HG03064 (cell line): ENCODE measurements at regions not wholly inside any gene's neighbourhood (a gene's known extent, or its start where the extent isn't known, plus 50 kb on each side); places are given as distances from the start of the nearest gene placed in this dataset.
"Not testable (repeated sequence)": the region's sequence is repeated elsewhere in the genome, so short reads cannot be mapped to it uniquely, and the experiment has no call there.

Experiments used
- ATAC-seq: cut with Tn5 transposase; IDR thresholded peaks from one replicate; pipeline ENCODE4 v1.9.1; 2021; ENCODE audit warnings: low read depth; ENCODE audit not compliant: unreplicated experiment

DNA sequence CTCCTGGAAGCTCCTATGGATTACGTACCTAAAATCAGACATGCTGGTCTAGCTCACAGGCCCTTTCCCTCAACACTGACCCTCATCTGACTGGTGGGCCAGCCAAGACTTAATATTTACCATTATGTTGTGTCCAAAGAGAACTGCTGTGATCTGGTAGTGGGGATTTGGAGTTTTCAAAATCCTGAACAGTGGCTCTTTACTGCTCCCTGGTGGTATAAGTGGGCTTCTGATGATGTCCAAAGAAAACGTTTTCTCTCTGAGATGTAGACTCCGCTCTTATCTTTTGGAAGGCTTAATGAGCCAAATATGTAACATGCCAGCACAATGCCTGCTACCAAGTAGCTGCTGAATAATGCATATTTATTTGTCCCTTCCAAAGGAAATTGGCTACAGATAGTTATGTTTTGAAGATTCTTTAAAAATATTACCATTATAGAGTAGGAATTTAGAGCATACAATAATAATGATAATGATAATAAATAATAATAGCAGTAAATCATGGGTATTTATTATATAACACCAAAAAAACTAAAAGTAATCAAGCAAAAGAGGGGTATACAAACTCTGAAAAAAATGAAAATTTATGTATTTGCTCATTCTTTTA, 406.6 kb upstream of the TNC start:
- no peak for ATAC-seq

DNA sequence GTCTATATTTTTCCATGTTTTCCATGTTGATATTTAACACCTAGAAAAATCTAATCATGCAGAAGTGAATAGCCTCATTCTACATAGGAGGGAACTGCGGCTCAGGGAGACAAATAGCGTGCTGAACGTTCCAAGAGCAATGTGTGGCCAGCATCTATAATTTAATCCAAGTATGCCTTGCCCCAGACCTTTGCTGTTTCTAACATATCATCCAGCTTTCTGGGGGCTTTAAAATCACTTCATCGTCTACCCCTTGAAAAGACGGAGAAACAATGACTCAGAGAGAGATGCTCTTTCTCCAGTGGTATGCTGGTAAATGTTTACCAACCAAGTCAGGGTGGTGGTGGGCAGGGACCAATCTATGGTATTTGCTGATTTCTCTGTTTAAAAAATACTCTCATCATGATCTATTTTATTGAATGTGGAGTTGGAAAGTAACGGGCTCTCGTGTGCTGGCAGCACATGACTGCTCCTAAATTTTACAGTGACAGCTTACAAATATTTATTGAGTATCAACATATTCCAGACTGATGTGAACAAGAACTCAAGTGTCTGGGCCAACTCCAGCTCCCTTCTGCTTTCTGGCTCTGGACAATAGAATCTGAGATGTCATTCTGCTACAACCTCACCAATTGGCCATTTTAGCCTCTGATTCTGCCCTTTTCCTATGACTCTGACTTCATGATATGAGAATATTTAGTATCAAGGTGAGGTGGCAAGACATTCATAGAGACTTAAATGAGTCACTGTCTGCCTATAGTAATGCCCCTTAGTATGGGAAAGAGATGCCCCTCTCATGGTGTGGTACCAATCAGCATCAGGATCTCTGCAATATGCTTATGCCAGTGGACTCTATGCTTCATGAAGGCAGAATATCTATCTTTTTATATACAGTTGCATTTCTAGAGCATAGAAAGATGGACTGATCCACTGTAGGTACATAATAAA, 407.4 kb upstream of the TNC start:
- no peak for ATAC-seq

DNA sequence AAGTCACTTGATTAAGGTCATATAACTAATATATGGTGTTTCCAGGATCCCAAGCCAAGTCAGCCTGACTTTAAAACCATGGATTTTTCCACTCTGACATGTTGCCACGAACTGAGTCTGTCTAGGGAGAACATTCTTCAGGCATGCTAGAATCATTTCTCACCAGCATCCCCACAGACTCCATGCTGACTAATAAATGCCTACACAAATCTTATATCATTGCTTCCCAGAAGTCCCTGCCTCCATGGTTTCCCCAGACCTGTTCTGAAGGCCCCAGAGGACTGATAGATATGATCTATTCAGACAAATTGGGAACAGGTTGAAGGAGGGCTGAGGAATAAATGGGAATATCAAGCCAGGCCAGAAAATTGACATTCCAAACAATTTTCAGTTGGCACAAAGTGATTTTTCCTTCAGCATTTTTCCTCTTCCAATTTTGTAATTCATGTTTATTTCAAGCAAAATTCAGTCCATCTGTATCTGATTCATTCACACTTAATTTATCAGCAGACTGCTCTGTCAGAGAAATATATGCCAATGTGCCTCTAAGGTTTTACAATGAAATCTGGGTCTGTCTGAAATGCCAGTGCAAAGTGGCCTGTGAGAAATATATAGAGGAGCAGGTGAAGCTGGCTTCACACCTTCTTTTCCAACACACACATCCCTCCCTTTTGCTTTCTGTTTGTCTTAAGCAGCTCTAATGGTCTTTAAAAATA, 413.6 kb upstream of the TNC start:
- ATAC-seq, result no peak

DNA sequence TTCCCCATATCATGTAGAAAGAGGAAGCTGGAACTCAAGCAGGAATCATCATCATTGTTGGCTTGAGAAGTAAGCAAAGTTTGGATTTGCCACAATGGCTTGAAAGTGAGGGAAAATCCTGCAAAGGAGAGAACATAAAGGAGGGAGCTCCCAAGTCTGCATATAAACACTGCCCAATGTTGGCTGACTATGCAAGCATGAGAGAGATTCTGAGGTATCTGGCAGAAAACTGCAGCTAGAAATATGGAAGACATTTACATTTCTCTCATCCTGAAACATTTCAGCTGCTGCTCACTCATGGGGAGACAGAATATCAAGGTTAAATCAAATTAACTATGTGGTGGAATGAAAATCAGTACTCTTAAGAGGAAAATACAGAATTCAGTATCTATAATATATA, 415.6 kb upstream of the TNC start:
- ATAC-seq, result no peak

DNA sequence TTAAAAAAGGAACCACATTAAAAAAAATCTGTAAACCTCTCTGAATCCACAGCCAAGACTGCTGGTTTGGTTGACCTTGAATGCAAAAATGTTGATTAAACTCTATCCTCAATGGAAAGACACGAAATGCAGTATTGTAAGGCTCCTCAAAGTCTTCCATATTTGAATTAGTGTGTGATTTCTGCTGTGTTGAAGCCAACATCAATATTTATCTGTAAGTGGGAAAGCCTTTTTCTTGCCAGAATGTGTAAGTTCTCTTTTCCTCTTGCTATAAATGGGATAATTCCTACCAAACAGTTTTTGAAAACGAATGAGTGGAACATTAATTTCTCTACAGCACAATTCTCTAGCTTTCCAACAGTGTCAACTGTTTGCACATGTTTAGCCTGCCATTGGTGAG, 422.1 kb upstream of the TNC start:
- no peak for ATAC-seq

DNA sequence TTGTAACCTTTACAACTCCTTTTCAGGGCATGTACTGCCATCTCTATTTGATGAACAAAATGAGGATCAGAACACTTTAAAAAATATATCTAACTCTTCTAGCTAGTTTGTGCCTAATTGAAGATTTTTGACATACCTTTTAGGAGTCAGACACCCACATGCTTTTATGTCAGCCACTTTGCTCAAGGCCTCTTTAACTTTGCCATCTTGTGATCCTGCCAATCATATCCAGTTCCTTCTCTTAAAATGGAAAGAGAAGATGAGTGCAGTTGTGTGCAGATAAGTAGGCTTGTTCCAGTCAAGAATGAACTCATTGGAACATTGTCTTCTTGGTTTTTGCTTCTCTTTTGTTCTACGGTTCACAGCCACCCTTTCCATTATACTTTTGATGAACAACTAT, 425.6 kb upstream of the TNC start:
- ATAC-seq, result no peak

DNA sequence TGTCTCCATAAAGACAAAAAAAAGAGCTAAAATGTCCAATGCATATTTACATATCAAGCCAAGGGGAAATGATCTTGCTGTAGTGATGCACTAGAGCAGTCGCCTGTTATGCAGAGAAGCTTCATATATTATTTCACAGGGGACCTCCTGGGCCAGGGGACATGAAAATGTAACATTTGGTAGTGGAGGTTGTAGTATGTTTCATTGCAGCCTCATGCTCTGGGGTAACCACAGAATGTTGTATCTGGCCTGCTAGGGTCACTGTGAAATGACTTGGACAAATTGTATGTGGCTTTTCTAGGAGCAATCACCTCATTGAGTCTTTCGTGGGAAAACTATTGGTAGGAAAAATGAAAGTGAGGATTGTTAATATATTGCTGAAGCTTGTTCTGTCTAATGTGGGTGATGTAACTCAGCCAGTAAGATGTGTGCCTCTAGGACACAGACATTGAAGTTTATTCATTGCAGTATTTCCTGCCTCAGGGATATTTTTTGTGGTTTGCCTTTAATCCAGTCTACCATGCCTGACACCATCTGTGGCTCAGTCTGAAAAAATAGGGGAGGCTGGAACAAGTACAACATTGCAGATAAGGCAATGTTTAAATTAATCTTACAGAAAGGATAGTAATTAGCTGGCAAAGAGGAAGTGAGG, 430.8 kb upstream of the TNC start:
- ATAC-seq, result no peak

DNA sequence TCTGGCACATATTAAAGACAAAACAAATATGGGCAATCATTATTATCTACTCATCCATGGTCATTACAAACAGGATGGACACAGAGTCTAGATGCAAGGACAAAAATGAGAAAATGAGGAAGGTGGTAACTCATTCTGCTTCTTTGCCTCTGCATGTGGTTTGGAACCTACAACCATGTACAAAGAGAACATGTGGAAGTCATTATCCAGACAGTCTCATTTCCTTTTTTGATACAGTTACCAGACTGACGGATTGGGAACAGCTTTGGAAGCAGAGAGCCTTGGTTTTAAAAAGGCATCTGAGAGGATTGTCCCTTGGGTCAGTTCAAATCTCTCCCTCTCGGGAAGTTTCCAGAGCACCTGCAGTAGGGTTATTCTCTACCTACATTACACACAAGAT, 433.4 kb upstream of the TNC start:
- no peak for ATAC-seq

DNA sequence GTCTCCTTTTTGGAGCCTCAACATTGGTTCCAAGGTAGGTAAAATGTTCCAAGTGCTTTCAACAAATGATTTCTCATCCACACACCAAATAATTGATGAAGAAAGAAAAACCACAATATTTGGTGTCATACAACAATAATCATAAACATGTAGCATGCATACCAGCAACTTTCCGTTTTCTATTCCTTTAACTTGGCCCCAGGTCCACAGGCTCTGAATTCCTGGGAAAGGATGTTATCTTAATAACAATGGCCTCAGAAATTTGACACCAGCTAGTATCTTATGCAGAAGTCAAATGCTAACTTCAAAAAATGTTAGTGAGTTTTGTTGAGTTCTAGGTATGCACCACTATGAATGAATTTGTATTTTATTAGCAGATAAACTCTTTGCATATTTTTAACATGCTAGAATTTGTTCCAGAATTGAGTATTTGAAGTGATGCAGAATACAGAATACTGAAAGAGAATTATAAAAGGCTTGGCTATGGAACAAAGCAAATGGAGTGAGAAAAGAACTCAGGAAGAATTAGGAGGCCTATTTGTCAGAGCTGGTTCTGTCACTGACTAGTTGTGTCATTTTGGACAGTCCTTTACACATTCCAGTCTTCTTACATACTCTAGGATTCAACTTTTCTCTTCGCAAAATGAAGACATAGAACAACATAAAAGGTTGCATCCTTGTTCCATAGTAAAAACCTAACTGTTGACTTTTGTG, 435.3 kb upstream of the TNC start:
- ATAC-seq, result no peak

DNA sequence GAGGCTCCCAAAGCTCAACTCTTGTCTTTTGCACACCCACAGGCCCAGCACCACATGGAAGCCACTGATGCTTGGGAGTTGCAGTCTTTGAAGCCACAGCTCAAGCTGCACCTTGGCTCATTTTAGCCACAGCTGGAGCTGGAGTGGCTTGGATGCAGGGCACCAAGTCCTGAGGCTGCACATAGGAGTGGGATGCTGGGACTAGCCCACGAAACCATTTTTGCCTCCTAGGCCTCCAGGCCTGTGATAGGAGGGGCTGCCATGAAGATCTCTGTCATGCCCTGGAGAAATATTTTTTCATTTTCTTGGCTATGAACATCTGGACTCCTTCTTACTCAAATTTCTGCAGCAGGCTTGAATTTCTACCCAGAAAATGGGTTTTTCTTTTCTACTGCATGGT, 438.5 kb upstream of the TNC start:
- no peak for ATAC-seq

DNA sequence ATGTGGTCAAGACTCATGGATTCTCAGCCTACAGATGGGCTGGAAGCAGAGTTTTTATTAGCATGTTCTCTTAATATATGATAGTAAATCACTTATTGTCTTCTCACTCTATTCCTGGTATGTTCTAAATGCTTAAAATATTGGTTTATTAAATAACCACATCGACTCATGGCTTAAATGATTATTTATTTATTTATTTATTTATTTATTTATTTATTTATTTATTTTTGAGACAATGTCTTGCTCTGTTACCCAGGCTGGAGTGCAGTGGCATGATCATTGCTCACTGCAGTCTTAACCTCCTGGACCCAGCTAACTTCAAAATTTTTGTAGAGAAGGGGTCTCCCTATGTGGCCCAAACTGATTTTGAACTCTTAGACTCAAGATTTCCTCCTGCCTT, 457.2 kb upstream of the TNC start:
- ATAC-seq, result no peak

DNA sequence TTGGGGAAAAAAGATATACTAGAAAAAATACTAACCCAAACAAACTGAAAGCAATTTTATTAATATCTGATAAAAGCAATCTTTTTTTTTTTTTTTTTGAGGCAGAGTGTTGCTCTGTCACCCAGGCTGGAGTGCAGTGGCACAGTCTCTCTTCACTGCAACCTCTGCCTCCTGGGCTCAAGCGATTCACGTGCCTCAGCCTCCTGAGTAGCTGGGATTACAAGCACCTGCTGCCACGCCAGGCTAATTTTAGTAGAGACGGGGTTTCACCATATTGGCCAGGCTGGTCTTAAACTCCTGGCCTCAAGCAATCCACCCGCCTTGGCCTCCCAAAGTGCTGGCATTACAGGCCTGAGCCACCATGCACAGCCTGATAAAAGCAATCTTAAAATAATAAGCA, 467.5 kb upstream of the TNC start:
- ATAC-seq, result not testable (repeated sequence)

DNA sequence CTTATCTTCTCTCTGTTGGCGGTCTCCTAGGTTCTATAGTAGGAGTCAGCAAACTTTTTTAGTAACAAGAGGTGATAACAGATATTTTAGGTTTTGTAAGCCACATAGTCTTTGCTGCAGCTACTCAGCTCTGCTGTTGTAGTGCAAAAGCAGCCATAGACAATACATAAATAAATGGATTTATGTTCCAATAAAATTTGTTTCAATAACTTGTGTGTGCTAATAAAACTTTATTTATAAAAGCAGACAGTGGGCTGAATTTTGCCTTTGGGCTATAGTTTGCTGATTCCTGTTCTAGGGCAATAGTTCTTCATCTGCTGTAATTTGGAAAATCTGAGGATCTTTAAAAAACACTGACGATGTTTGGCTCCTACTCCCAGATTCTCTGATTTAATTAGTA, 469.4 kb upstream of the TNC start:
- no peak for ATAC-seq

DNA sequence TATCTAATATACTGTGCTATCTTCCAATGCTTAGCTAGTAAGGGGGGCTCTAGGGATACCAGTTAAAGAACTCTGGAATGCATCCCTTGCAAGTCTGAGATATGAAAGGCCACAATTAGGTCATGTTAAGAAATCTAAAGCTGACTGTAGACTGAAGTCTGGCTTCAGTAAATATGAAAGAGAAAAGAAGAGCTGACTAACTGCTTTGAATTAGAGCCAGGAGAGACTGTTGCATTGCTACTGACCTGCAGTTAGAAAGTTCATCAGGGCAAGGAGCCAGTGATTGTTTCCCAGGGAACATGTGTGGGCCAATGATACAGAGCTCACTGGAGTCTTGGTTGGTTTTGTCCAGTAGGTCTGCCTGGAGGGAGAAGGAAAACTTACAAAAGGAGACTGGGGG, 472.1 kb upstream of the TNC start:
- no peak for ATAC-seq

DNA sequence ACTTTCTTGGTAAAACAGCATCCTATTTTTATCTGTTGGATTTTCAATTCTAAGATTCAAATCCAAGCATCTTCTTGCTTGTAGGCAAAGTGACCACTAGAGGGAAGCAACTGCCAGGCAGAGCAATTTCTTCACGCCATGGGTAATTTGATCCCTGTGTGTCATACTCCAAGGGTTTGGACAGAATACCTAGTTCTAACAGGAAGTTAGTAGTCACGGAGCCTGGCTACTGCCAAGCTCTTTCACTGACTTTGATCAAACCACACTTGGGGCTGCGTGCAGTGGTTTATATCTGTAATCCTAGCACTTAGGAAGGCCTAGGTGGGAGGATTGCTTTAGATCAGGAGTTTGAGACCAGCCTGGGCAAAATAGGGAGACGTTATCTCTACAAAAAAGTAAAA, 473.6 kb upstream of the TNC start:
- ATAC-seq, result no peak

DNA sequence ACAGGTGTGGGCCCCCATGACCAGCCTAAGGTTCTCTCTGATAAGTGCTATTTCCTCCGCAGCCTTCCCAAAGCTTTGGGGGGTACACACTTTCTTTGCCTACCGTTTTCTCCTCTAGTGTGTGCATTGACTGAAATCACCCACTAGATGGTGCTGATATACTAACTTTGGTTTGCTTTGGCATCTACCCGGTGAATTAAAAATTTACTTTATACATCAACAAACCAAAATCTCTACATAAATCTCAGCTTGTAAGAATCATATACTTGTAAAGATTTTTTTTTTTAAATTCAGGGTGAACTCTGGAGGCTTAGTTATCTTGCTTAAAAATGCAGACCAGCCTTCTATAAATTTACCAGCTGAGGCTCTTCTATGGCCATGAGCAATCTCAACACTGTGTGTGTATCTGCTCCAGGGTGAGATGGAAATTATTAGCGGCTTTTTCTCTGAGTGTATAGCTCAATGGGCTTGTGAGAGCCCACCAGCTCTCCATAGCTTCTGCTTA, 475.7 kb upstream of the TNC start:
- ATAC-seq, result no peak

DNA sequence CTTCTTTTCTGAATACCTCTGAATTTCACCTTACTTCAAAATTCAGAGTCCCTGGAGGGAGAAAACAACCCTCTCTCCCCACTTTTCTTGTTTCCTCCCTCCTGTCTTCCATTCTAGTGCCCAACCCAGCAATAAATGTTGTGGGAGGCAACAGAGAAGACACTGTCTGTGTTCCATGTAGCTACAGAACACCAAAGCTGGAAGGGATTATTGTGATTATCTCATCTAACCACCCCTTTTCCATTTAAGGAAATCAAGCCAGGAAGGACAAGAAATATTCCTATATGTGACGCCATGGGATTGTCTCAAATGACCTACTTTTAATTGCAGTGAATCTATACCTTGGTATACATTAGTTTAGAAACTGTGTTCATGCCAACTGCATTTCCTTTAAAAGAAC, 476.6 kb upstream of the TNC start:
- ATAC-seq, result no peak

DNA sequence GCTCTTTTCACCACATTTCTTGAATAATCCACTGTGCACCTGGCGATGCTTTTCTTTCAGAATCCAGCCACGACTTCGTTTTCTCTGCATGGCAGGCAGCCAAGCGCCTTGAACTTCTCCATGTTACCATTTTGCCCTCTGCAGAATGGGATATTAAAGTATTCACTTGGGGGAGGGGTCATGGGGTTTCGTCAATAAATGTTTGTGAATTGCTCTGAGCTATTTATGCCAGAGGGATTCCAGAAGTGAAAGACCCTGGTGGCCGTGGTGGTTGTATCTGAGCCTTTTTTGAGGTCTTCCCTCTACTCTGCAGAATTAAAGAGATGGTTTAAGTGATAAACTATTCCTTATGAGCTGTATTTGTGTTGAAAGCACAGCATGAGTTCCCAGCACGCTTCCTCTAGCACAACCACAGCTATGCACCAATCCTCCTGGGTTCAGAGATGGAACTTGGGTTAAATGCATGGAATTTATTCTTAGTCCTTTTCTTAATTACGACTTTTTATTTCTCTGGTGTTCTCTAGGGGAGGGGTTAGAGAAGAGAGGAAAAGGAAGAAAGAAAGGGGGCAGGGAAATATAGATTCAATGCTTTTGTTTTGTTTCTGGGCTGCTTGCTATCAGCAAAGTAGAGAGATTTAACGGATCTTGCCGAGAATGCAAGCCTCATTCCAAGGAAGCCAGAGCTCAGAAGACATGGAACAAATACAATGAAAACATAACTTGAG, 478.2 kb upstream of the TNC start:
- ATAC-seq, result no peak

DNA sequence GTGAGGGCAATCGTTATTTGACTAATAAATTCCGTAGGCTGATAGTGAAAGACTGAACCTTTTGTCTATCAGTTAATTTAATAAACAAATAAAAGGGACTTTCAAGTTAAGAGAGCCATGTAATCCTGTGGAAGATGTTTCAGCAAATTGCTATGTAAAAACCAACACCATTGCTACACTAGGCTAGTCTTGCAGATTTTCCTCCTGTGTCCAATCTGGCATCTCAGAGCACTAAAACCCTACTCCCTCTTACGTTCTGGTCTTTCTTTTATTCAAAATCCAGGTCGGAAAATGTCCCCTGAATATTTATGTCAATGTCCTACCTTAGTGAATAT, 478.8 kb upstream of the TNC start:
- ATAC-seq, result no peak
